CD14-positive monocyte (primary cell): ENCODE measurements at regions not wholly inside any gene's neighbourhood (a gene's known extent, or its start where the extent isn't known, plus 50 kb on each side); places are given as distances from the start of the nearest gene placed in this dataset.

Experiments
- DNase-seq, 3 donors: peaks; one replicate each; pipeline ENCODE4 v3.0.0-alpha.2; 2011 to 2022
- H2AFZ ChIP-seq: 2 replicates; pipeline ENCODE4 v1.6.0; 2012; ENCODE audit warnings: mild to moderate bottlenecking, low read depth, low read length, inconsistent platforms; ENCODE audit not compliant: insufficient read depth, poor library complexity, severe bottlenecking
- H3K27ac ChIP-seq, 2 donors: 1 replicate in 1 of 2; 2 replicates in 1 of 2; pipeline ENCODE4 v1.5.1; 2012 to 2013; ENCODE audit warnings: low read length in 2 of 2, control low read depth in 1 of 2, inconsistent platforms in 1 of 2, low read depth in 1 of 2, mild to moderate bottlenecking in 1 of 2
- H3K27me3 ChIP-seq, 2 donors: one replicate each; pipeline versions ENCODE4 v1.6.0 to v1.6.1; 2011 to 2013; ENCODE audit warnings: low read length in 2 of 2; ENCODE audit not compliant: control insufficient read depth in 2 of 2, insufficient read depth in 2 of 2
- H3K36me3 ChIP-seq, 2 donors: replicated peaks in 1 of 2; 1 replicate in 1 of 2; 2 replicates in 1 of 2; pipeline versions ENCODE4 v1.5.1 to v1.6.1; 2012 to 2013; ENCODE audit warnings: low read length in 2 of 2, control low read depth in 1 of 2, inconsistent platforms in 1 of 2, mild to moderate bottlenecking in 1 of 2; ENCODE audit not compliant: insufficient read depth in 2 of 2, control insufficient read depth in 1 of 2
- H3K4me1 ChIP-seq, 2 donors: 1 replicate in 1 of 2; 2 replicates in 1 of 2; pipeline versions ENCODE4 v1.5.1 to v1.6.1; 2012 to 2013; ENCODE audit warnings: low read length in 2 of 2, control low read depth in 1 of 2, inconsistent platforms in 1 of 2, mild to moderate bottlenecking in 1 of 2, moderate library complexity in 1 of 2; ENCODE audit not compliant: insufficient read depth in 2 of 2, control insufficient read depth in 1 of 2
- H3K4me2 ChIP-seq: replicated peaks from 2 replicates; pipeline ENCODE3; 2012; ENCODE audit warnings: low read length, moderate library complexity, mild to moderate bottlenecking; ENCODE audit not compliant: poor library complexity, severe bottlenecking; ENCODE audit errors: extremely low read depth
- H3K4me3 ChIP-seq, 3 experiments: fragments of 200-600 bp in 1 of 3; sonication (generic) in 1 of 3; replicated peaks in 1 of 3; 1 replicate in 2 of 3; 2 replicates in 1 of 3; pipeline ENCODE4 v1.5.1; 2011 to 2013; ENCODE audit warnings: low read length in 3 of 3, mild to moderate bottlenecking in 3 of 3, control low read depth in 2 of 3, low read depth in 2 of 3, inconsistent platforms in 1 of 3, moderate library complexity in 1 of 3
- H3K79me2 ChIP-seq: 2 replicates; pipeline ENCODE4 v1.6.0; 2012; ENCODE audit warnings: mild to moderate bottlenecking, control low read depth, inconsistent platforms, low read length, moderate library complexity; ENCODE audit not compliant: insufficient read depth
- H3K9ac ChIP-seq: 2 replicates; pipeline ENCODE4 v1.6.0; 2017; ENCODE audit warnings: low read length, mild to moderate bottlenecking; ENCODE audit not compliant: insufficient read depth, poor library complexity, severe bottlenecking
- H3K9me3 ChIP-seq, 2 donors: replicated peaks in 1 of 2; 1 replicate in 1 of 2; 2 replicates in 1 of 2; pipeline versions ENCODE4 v1.5.1 to v1.6.1; 2012 to 2013; ENCODE audit warnings: low read length in 2 of 2, control low read depth in 1 of 2; ENCODE audit not compliant: control insufficient read depth in 1 of 2, insufficient read depth in 1 of 2
- H4K20me1 ChIP-seq: 2 replicates; pipeline ENCODE4 v1.6.0; 2012; ENCODE audit warnings: mild to moderate bottlenecking, low read length, control low read depth, moderate library complexity; ENCODE audit not compliant: insufficient read depth
- H3K27ac Mint-ChIP-seq, 7 donors: one replicate each; pipeline ENCODE4 v1.8.0; 2020; ENCODE audit warnings: mild to moderate bottlenecking in 7 of 7, mixed read lengths in 7 of 7, moderate library complexity in 6 of 7, inconsistent platforms in 2 of 7
- H3K27me3 Mint-ChIP-seq, 3 donors: one replicate each; pipeline ENCODE4 v1.8.0; 2021 to 2022; ENCODE audit warnings: low read depth in 3 of 3, mild to moderate bottlenecking in 3 of 3, mixed read lengths in 3 of 3, moderate library complexity in 3 of 3, inconsistent platforms in 1 of 3
- H3K36me3 Mint-ChIP-seq, 2 donors: one replicate each; pipeline ENCODE4 v1.8.0; 2020; ENCODE audit warnings: mixed read lengths in 2 of 2, inconsistent platforms in 1 of 2, mild to moderate bottlenecking in 1 of 2
- H3K4me1 Mint-ChIP-seq: one replicate; pipeline ENCODE4 v1.8.0; 2020; ENCODE audit warnings: mild to moderate bottlenecking, mixed read lengths
- H3K4me3 Mint-ChIP-seq, 2 donors: one replicate each; pipeline ENCODE4 v1.8.0; 2020; ENCODE audit warnings: mild to moderate bottlenecking in 2 of 2, mixed read lengths in 2 of 2, moderate library complexity in 1 of 2
- H3K9me3 Mint-ChIP-seq, 7 donors: one replicate each; pipeline ENCODE4 v1.8.0; 2020 to 2022; ENCODE audit warnings: mixed read lengths in 7 of 7, mild to moderate bottlenecking in 6 of 7, moderate library complexity in 6 of 7, inconsistent platforms in 2 of 7
- WGBS: methylation state at CpG from one replicate; pipeline ENCODE4 v1.1.5; 2013; ENCODE audit warnings: missing lambda C conversion rate; ENCODE audit not compliant: insufficient coverage; 5-methylcytosine and 5-hydroxymethylcytosine counted together
- intact Hi-C, 2 donors: fragments of 100-400 bp; cut with micrococcal nuclease; formaldehyde crosslinking; loops; one replicate each; pipeline versions ENCODE4 v1.15.0 to v1.15.1; 2023
- TF ChIP-seq, protein P1 (sequence below): fragments of 200-600 bp; IDR thresholded peaks from one replicate; pipeline ENCODE4 v1.8.0; 2022; ENCODE audit warnings: antibody characterized with exemption, mild to moderate bottlenecking

DNA sequence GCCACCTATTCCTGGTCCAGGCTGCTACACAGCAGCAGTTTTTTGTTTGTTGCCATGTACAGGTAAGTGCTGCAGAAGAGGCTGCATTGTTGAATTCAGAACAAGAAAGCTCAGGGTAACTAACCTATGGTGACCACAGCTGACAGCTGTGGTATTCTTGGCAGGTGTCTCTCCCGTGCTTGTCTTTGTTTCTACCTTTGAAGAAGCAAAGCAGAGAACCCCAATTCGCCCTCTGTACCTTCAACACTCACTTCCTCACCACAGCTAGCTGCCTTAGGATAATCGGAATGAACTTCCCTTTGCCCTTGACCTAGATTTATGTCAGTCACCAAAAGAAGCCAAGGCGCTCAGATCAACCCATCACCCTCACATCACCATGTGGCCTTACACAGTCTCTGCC, 1703.3 kb upstream of the SLC10A2 start:
- Histone ChIP-seq H3K9me3 (no peaks in the 10 kb centered on the region), H3K4me2 (no peak overlapping the region), H3K4me1 (no peaks in the 10 kb centered on the region), H3K27me3 (no peaks in the 10 kb centered on the region), H3K9ac (no peak overlapping the region), H2AFZ (no peak overlapping the region), H4K20me1 (no peaks in the 10 kb centered on the region), H3K4me3 (no peak overlapping the region), H3K27ac (no peak overlapping the region), H3K36me3 (no peaks in the 10 kb centered on the region), H3K79me2 (no peaks in the 10 kb centered on the region)
- 90% methylated on average over 2 of the region's 4 CpGs for WGBS
- no peaks in the 10 kb centered on the region for H3K4me1 Mint-ChIP-seq
- no peak for DNase-seq
- no peak overlapping the region for H3K4me3 Mint-ChIP-seq
- no peaks in the 10 kb centered on the region for H3K36me3 Mint-ChIP-seq
- TF ChIP-seq, protein P1, sequence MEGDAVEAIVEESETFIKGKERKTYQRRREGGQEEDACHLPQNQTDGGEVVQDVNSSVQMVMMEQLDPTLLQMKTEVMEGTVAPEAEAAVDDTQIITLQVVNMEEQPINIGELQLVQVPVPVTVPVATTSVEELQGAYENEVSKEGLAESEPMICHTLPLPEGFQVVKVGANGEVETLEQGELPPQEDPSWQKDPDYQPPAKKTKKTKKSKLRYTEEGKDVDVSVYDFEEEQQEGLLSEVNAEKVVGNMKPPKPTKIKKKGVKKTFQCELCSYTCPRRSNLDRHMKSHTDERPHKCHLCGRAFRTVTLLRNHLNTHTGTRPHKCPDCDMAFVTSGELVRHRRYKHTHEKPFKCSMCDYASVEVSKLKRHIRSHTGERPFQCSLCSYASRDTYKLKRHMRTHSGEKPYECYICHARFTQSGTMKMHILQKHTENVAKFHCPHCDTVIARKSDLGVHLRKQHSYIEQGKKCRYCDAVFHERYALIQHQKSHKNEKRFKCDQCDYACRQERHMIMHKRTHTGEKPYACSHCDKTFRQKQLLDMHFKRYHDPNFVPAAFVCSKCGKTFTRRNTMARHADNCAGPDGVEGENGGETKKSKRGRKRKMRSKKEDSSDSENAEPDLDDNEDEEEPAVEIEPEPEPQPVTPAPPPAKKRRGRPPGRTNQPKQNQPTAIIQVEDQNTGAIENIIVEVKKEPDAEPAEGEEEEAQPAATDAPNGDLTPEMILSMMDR = no peak
- peaks cover 0 to 2% (median 0%) of the 10 kb centered on the region in 7 donors for H3K9me3 Mint-ChIP-seq
- intact Hi-C loops = no loop called here
- H3K27ac Mint-ChIP-seq = no peak overlapping the region
- no peaks in the 10 kb centered on the region for H3K27me3 Mint-ChIP-seq

DNA sequence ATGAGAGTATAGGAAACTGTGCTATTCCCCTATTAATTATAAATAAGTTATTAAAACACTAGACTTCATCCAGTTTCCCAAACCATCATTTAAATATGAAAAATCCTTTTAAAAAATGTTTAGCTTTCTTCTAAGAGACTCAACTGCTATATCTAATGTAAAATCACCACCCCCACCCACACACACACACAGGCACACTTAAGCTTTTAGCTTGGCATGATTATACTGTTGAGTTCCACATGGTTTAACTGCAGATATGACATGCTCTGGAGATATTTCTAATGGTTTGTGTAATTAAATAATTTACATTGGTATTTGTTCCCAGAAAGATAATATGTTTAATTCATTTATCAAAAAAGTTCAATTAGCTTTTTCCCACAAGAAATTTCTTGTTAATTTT, 1700.1 kb upstream of the SLC10A2 start:
- peaks cover 0 to 4% (median 2%) of the 10 kb centered on the region in 7 donors for H3K9me3 Mint-ChIP-seq
- no peak overlapping the region for H3K4me3 Mint-ChIP-seq
- Histone ChIP-seq H3K4me2 (no peak overlapping the region), H2AFZ (no peak overlapping the region), H3K9me3 (no peaks in the 10 kb centered on the region), H3K27me3 (no peaks in the 10 kb centered on the region), H3K27ac (no peak overlapping the region), H3K9ac (no peak overlapping the region), H4K20me1 (no peaks in the 10 kb centered on the region), H3K36me3 (no peaks in the 10 kb centered on the region), H3K79me2 (no peaks in the 10 kb centered on the region), H3K4me1 (no peaks in the 10 kb centered on the region), H3K4me3 (no peak overlapping the region)
- TF ChIP-seq, protein P1 = no peak
- no peaks in the 10 kb centered on the region for H3K36me3 Mint-ChIP-seq
- DNase-seq = no peak
- H3K27ac Mint-ChIP-seq = no peak overlapping the region
- H3K27me3 Mint-ChIP-seq = no peaks in the 10 kb centered on the region
- no peaks in the 10 kb centered on the region for H3K4me1 Mint-ChIP-seq
- intact Hi-C loops = no loop called here
